ENCODE measurements at regions not wholly inside any gene's neighbourhood (a gene's known extent, or its start where the extent isn't known, plus 50 kb on each side); places are given as distances from the start of the nearest gene placed in this dataset.

- no peak for DNase-seq
Measured at GRCh38 chr16:66135421-66135831, 231.1 kb upstream of the CDH5 start.

DNA sequence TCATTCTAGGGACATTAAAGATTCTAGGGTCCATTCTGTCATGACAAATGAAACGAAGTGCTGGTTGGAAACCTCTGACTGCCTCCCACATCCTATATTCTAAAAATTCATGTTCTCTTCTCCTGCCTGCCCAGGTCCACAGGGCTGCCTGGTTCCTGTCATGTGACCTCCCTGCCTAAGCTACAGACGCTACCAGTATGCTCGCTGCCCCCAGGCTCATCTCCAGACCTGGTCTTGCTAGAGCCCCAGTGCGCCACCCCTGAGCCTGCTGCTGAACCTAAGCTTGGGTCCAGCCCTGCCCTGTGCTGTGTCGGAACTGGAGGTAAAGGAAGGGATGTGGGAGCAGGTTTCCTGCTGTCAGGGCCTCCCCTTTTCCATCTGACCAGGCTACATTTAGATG is 231.6 kb upstream of the CDH5 start:
- no peak for DNase-seq

GRCh38 chr16:66133643-66134338 is 232.7 kb upstream of the CDH5 start:
- no peak for DNase-seq

GRCh38 chr16:66131895-66132294 is 234.6 kb upstream of the CDH5 start:
- DNase-seq, result no peak

DNA sequence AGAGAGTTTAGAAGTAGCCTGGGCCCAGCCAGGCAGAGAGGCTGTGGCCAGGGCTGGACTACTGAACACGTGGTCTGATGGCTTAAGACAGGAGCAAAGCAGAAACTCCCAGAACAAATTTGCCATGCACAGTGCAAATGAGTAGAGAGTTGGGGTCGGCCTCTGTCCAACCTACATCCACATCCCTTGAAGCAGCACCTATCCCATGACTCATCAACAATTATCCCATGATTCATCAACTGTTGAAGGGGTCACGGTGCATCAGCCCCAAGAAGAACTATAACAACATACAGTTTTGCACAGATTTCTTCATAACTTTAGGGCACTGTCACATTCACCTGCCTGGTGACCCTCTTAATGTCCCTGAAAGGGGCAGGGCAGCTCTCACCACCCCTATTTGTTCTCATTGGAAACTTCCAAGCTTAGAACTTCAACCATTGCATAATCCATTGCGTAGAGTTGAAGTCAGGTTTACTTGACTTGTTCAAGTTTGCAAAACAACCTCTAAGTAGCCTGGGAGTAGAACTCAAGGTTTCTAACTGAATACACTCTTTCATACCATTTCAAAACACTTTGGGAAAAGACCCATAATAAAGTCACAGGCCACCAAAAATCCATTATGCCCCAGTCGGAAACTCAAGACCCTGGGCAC is 235.2 kb upstream of the CDH5 start:
- DNase-seq, result no peak

- DNase-seq, result no peak
Measured at GRCh38 chr16:66130296-66130905, 236.1 kb upstream of the CDH5 start.

- no peak for DNase-seq
Measured at GRCh38 chr16:66129196-66129595, 237.3 kb upstream of the CDH5 start.

DNA sequence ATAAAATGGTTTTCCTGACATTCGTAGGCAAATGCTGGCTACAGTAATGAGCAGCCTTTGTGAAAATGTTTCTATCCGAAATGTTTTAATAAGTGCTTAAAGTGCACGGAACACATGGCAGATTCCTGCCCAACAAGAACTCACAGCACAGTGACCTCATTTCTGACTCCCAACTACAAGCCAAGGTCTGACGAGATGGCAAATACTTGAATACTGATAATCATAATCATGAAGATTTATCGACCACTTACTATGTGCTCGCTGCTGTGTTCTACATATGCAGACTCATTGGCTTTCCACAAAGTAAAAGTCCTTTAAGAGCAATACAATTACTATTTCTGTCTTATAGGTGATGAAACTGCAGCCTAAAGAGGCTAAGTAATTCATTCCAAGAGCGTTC is 238.1 kb upstream of the CDH5 start:
- DNase-seq, result no peak

GRCh38 chr16:66127459-66128370 is 238.8 kb upstream of the CDH5 start:
- no peak for DNase-seq

DNA sequence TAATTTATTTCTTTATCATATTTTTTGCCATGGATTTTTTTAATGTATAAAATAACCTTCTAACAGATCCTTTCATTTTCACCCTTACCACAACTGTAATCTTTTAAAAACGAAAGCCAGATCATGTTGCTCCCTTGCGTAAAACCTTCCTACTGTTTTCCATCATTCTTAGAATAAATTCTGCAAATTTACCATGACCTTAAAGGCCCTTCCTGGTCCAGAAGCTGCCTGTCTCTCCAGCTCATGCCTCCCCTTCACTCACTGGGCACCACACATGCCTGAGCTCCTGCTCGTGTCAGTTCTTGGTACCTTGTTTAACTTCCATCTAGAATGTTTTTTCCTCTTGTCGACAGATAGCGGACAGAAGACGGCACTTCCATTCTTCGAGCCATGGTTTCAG is 245.0 kb upstream of the CDH5 start:
- DNase-seq, result no peak

GRCh38 chr16:66120656-66121055 is 245.8 kb upstream of the CDH5 start:
- DNase-seq, result no peak

GRCh38 chr16:66116163-66117002 is 250.1 kb upstream of the CDH5 start:
- no peak for DNase-seq

DNA sequence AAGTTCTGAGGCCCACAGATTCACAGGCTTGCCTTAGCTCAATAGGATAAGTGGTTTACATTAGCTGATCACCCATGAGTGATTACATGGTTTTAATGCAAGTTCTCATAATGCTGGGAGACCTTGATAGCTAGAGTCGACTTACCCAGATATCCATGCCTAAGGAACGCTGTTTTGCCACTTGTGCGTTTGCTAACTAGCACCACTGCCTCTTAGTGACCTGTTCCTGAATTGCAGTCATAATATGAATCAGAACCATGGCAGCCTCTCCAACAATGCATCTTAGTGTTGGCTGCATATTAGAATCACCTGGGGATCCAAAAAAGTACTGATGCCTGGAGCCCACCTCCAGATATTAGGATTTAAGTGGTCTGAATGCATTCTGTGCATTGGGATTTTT is 251.1 kb upstream of the CDH5 start:
- DNase-seq, result no peak

- no peak for DNase-seq
Measured at GRCh38 chr16:66113223-66113622, 253.3 kb upstream of the CDH5 start.

- DNase-seq, result no peak
Measured at GRCh38 chr16:66109677-66110076, 256.8 kb upstream of the CDH5 start.

GRCh38 chr16:66107661-66108060 is 258.8 kb upstream of the CDH5 start:
- DNase-seq, result no peak

DNA sequence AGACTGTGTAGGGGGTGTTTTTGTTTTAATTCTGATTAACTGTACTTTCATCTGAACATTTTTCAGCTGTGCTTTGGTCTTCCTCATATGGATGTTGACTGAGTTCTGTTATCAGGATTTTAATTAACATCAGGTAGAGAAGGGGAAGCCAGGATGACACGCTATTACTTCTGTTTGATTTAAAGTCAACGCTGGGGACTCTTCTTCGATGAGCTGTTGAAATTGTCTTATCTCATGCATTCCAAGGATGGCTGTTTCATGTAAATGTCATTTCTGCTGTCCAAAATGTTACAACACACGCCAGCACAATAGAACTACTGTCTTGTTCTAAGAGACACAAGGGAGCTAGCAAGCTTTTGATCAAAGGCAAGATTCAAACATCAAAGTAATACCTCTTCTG is 263.3 kb upstream of the CDH5 start:
- DNase-seq, result no peak

DNA sequence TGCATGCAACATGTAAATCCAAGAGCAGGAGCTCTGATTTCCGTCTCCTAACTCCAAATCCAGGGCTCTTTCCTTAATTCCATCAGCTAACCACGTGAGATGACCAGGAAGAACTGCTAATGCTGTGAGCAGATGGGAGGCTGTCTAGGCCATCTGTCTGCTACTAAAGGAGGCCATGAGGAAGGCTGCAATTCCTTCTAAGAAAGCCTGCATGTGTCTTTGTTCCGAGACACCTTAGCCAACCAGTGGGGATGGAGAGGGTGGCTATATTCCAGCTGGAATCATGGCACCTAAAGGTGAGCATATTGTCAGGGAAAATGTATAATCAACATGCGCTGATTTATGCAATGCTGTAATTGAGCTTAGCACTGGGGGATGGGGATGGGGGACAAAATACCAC is 267.2 kb upstream of the CDH5 start:
- no peak for DNase-seq

DNA sequence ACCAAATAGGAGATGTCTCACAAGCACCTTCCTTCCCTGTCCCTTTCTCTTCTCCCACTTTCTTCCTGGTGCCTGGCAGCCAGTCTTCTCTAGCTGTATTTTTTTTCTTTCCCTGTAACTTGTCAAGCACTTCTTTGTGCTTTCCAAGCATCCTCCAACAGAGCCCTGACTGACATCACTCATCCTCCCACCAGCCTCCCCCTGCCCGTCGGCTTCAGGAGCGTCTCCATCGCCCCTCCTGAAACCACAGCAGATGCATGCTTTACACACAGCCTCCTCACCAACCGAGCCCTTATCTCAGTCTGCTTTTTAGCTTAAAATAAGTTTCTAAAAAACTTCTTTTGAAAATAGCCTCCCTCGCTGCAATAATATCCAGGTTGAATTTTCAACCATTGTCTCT is 268.7 kb upstream of the CDH5 start:
- no peak for DNase-seq

- DNase-seq, result no peak
Measured at GRCh38 chr16:66095676-66096075, 270.8 kb upstream of the CDH5 start.

GRCh38 chr16:66093191-66093590 is 273.3 kb upstream of the CDH5 start:
- no peak for DNase-seq

DNA sequence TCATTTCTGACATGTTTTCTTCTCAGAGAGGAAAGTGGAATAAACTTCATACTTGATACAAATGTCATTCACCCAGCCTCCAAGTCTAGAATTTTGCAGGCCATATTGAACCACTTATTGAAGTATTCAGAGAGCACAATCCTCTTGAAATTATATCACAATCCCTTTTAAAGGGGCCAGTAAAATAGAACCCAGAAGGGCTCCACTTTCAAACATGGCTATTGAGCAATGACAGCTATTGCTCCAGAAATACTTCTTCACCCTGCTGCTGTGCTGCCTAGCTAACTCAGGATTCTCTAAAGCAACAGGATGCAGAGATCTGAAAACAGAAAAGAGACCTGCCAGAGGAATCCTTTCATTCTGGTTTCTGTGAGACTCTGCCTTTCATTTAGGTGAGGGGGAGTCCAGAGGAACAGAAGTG is 275.0 kb upstream of the CDH5 start:
- DNase-seq, result no peak
